Keratinocyte (primary cell): ENCODE measurements at regions not wholly inside any gene's neighbourhood (a gene's known extent, or its start where the extent isn't known, plus 50 kb on each side); places are given as distances from the start of the nearest gene placed in this dataset.

ENCODE experiments used
- DNase-seq: peaks from one replicate; pipeline ENCODE4 v3.0.0-alpha.2; 2011; ENCODE audit warnings: low read depth, missing footprints, low spot score
- FAIRE-seq: peaks from 2 replicates; lab custom pipeline; 2011; peaks lifted over from hg19 to GRCh38; lab: Jason Lieb, UNC
- H2AFZ ChIP-seq: 2 replicates; pipeline ENCODE4 v1.6.0; 2012; ENCODE audit warnings: low read length, control low read depth, inconsistent platforms; ENCODE audit not compliant: control insufficient read depth
- H3K27ac ChIP-seq: 2 replicates; pipeline ENCODE4 v1.5.1; 2011; ENCODE audit warnings: low read length; ENCODE audit not compliant: control insufficient read depth, insufficient read depth
- H3K27me3 ChIP-seq: 3 replicates; pipeline ENCODE4 v1.6.0; 2011; ENCODE audit warnings: low read length; ENCODE audit not compliant: control insufficient read depth, insufficient read depth; ENCODE audit errors: extremely low read depth
- H3K36me3 ChIP-seq, 2 experiments: 2 replicates in 1 of 2; 3 replicates in 1 of 2; pipeline ENCODE4 v1.5.1; 2011; ENCODE audit warnings: low read length in 2 of 2, mild to moderate bottlenecking in 1 of 2; ENCODE audit not compliant: control insufficient read depth in 2 of 2, insufficient read depth in 2 of 2; ENCODE audit errors: extremely low read depth in 1 of 2
- H3K4me1 ChIP-seq: 3 replicates; pipeline ENCODE4 v1.5.1; 2011; ENCODE audit warnings: low read length; ENCODE audit not compliant: control insufficient read depth, insufficient read depth; ENCODE audit errors: extremely low read depth
- H3K4me2 ChIP-seq: 3 replicates; pipeline ENCODE4 v1.6.0; 2011; ENCODE audit warnings: low read depth, low read length; ENCODE audit not compliant: control insufficient read depth, insufficient read depth; ENCODE audit errors: extremely low read depth
- H3K4me3 ChIP-seq, 3 experiments: fragments of 200-600 bp in 1 of 3; sonication (generic) in 1 of 3; 2 replicates in 2 of 3; 3 replicates in 1 of 3; pipeline ENCODE4 v1.5.1; 2011 to 2016; ENCODE audit warnings: low read length in 3 of 3, mild to moderate bottlenecking in 3 of 3, control low read depth in 2 of 3, inconsistent platforms in 1 of 3, low read depth in 1 of 3, mixed read lengths in 1 of 3, mixed run types in 1 of 3, moderate library complexity in 1 of 3; ENCODE audit not compliant: control insufficient read depth in 2 of 3, insufficient read depth in 2 of 3; ENCODE audit errors: extremely low read depth in 1 of 3
- H3K79me2 ChIP-seq: 2 replicates; pipeline ENCODE4 v1.6.0; 2012; ENCODE audit warnings: low read length; ENCODE audit not compliant: control insufficient read depth, insufficient read depth
- H3K9ac ChIP-seq: 3 replicates; pipeline ENCODE4 v1.6.0; 2011; ENCODE audit warnings: low read length; ENCODE audit not compliant: control insufficient read depth, insufficient read depth; ENCODE audit errors: extremely low read depth
- H3K9me1 ChIP-seq: 3 replicates; pipeline ENCODE4 v1.6.0; 2011; ENCODE audit warnings: low read length; ENCODE audit not compliant: control insufficient read depth, insufficient read depth; ENCODE audit errors: extremely low read depth
- H3K9me3 ChIP-seq: 2 replicates; pipeline ENCODE4 v1.5.1; 2012; ENCODE audit warnings: low read depth, low read length; ENCODE audit not compliant: control insufficient read depth
- H4K20me1 ChIP-seq: 3 replicates; pipeline ENCODE4 v1.6.0; 2011; ENCODE audit warnings: low read length; ENCODE audit not compliant: control insufficient read depth, insufficient read depth; ENCODE audit errors: extremely low read depth
- CTCF ChIP-seq, 3 experiments: IDR thresholded peaks in 1 of 3; conservative IDR thresholded peaks in 1 of 3; optimal IDR thresholded peaks in 1 of 3; 2 replicates in 2 of 3; 3 replicates in 1 of 3; pipeline versions ENCODE3 to v1.5.1; 2011; ENCODE audit warnings: low read length in 3 of 3, mild to moderate bottlenecking in 3 of 3, moderate library complexity in 2 of 3, control low read depth in 1 of 3, inconsistent platforms in 1 of 3; ENCODE audit not compliant: insufficient read depth in 2 of 3; ENCODE audit errors: extremely low read depth in 1 of 3
- EZH2 ChIP-seq: IDR thresholded peaks from one replicate; pipeline ENCODE4 v1.6.1; 2012; ENCODE audit warnings: inconsistent platforms, mild to moderate bottlenecking, low read length, moderate library complexity
- dilution Hi-C: fragments of 300-500 bp; cut with MboI; formaldehyde crosslinking; loops from one replicate; pipeline ENCODE4 v1.7.0; 2020; ENCODE audit warnings: low sequenced_read_pairs; ENCODE audit not compliant: extremely low pct_ligation_motif_present

- Histone ChIP-seq H2AFZ (no peak overlapping the region), H4K20me1 (no peaks in the 10 kb centered on the region), H3K4me1 (no peaks in the 10 kb centered on the region), H3K4me2 (no peak overlapping the region), H3K9me3 (no peaks in the 10 kb centered on the region), H3K79me2 (no peaks in the 10 kb centered on the region), H3K27ac (no peak overlapping the region), H3K9ac (no peak overlapping the region), H3K27me3 (no peaks in the 10 kb centered on the region), H3K36me3 (no peaks in the 10 kb centered on the region), H3K9me1 (no peaks in the 10 kb centered on the region), H3K4me3 (no peak overlapping the region)
- dilution Hi-C loops = no loop called here
- FAIRE-seq = no peak
- no peak for DNase-seq
- no peak for TF ChIP-seq CTCF (optimal IDR thresholded peaks at IDR 0.05 in 1 of 3, IDR thresholded peaks at IDR 0.05 in 1 of 3, conservative IDR thresholded peaks at IDR 0.05 in 1 of 3; ENCODE audit: extremely low read depth in 1 of 3, insufficient read depth in 2 of 3, low read length in 3 of 3)
- no peak for TF ChIP-seq EZH2
These were observed 369.4 kb upstream of the ZEB2 start for GRCh38 chr2:144889348-144889747.

GRCh38 chr2:144886862-144887261 lies 366.9 kb upstream of the ZEB2 start:
- H3K4me3 ChIP-seq = no peak overlapping the region
- no peak overlapping the region for H2AFZ ChIP-seq
- no peak overlapping the region for H3K27ac ChIP-seq
- dilution Hi-C loops = no loop called here
- H3K9me1 ChIP-seq = no peaks in the 10 kb centered on the region
- H3K27me3 ChIP-seq = no peaks in the 10 kb centered on the region
- no peaks in the 10 kb centered on the region for H3K9me3 ChIP-seq
- no peak for FAIRE-seq
- no peaks in the 10 kb centered on the region for H3K79me2 ChIP-seq
- H3K4me1 ChIP-seq = no peaks in the 10 kb centered on the region
- TF ChIP-seq CTCF (optimal IDR thresholded peaks at IDR 0.05 in 1 of 3, IDR thresholded peaks at IDR 0.05 in 1 of 3, conservative IDR thresholded peaks at IDR 0.05 in 1 of 3; ENCODE audit: extremely low read depth in 1 of 3, insufficient read depth in 2 of 3, low read length in 3 of 3) = no peak
- TF ChIP-seq EZH2 = no peak
- H3K9ac ChIP-seq = no peak overlapping the region
- no peaks in the 10 kb centered on the region for H3K36me3 ChIP-seq
- DNase-seq = no peak
- no peak overlapping the region for H3K4me2 ChIP-seq
- no peaks in the 10 kb centered on the region for H4K20me1 ChIP-seq
